H9 (cell line): ENCODE measurements at regions not wholly inside any gene's neighbourhood (a gene's known extent, or its start where the extent isn't known, plus 50 kb on each side); places are given as distances from the start of the nearest gene placed in this dataset.

Experiments
- DNase-seq: peaks from one replicate; pipeline ENCODE4 v3.0.0-alpha.2; 2017
- H2AFZ ChIP-seq: one replicate; pipeline ENCODE4 v1.6.1; 2013; ENCODE audit warnings: mild to moderate bottlenecking, low read length, control low read depth, moderate library complexity
- H2AK5ac ChIP-seq: 2 replicates; pipeline ENCODE4 v1.6.1; 2013; ENCODE audit warnings: low read length, control low read depth, mixed read lengths; ENCODE audit not compliant: insufficient read length
- H2BK120ac ChIP-seq: one replicate; pipeline ENCODE4 v1.6.1; 2013; ENCODE audit warnings: low read depth, mild to moderate bottlenecking, low read length, control low read depth, inconsistent platforms; ENCODE audit not compliant: poor library complexity, severe bottlenecking
- H2BK12ac ChIP-seq: 2 replicates; pipeline ENCODE4 v1.6.1; 2013; ENCODE audit warnings: low read length, control low read depth, mixed read lengths, low read depth; ENCODE audit not compliant: insufficient read length
- H2BK15ac ChIP-seq: 2 replicates; pipeline ENCODE4 v1.6.1; 2013; ENCODE audit warnings: low read depth, low read length, control low read depth
- H2BK20ac ChIP-seq: one replicate; pipeline ENCODE4 v1.6.1; 2013; ENCODE audit warnings: low read depth, mild to moderate bottlenecking, low read length, control low read depth, inconsistent platforms; ENCODE audit not compliant: poor library complexity, severe bottlenecking
- H2BK5ac ChIP-seq: 2 replicates; pipeline ENCODE4 v1.6.1; 2013; ENCODE audit warnings: low read length, control low read depth, mixed read lengths; ENCODE audit not compliant: insufficient read length
- H3K14ac ChIP-seq: 2 replicates; pipeline ENCODE4 v1.6.1; 2013; ENCODE audit warnings: low read length, control low read depth; ENCODE audit not compliant: insufficient read depth
- H3K18ac ChIP-seq: 2 replicates; pipeline ENCODE4 v1.6.1; 2013; ENCODE audit warnings: low read depth, mild to moderate bottlenecking, mixed read lengths, low read length, control low read depth; ENCODE audit not compliant: insufficient read length
- H3K23ac ChIP-seq: 2 replicates; pipeline ENCODE4 v1.6.1; 2013; ENCODE audit warnings: low read length, control low read depth, mixed read lengths, low read depth; ENCODE audit not compliant: insufficient read length
- H3K23me2 ChIP-seq: 2 replicates; pipeline ENCODE4 v1.6.1; 2013; ENCODE audit warnings: low read depth, mild to moderate bottlenecking, mixed read lengths, low read length, control low read depth; ENCODE audit not compliant: insufficient read length, poor library complexity, severe bottlenecking
- H3K27ac ChIP-seq: 2 replicates; pipeline ENCODE4 v1.5.1; 2013; ENCODE audit warnings: low read length, control low read depth, mixed read lengths, low read depth; ENCODE audit not compliant: insufficient read length
- H3K27me3 ChIP-seq: 2 replicates; pipeline ENCODE4 v1.6.1; 2013; ENCODE audit warnings: low read length, control low read depth, inconsistent platforms; ENCODE audit not compliant: insufficient read depth
- H3K4ac ChIP-seq: 2 replicates; pipeline ENCODE4 v1.6.1; 2013; ENCODE audit warnings: low read depth, mild to moderate bottlenecking, control low read depth, inconsistent platforms, low read length, moderate library complexity
- H3K4me1 ChIP-seq: 2 replicates; pipeline ENCODE4 v1.6.1; 2013; ENCODE audit warnings: low read length, control low read depth, inconsistent platforms; ENCODE audit not compliant: insufficient read depth
- H3K4me2 ChIP-seq: 2 replicates; pipeline ENCODE4 v1.6.1; 2013; ENCODE audit warnings: low read length, control low read depth, mixed read lengths; ENCODE audit not compliant: insufficient read length, insufficient read depth
- H3K56ac ChIP-seq: 2 replicates; pipeline ENCODE4 v1.6.1; 2013; ENCODE audit warnings: low read depth, mild to moderate bottlenecking, mixed read lengths, low read length, control low read depth; ENCODE audit not compliant: insufficient read length
- H3K79me1 ChIP-seq: 2 replicates; pipeline ENCODE4 v1.6.1; 2013; ENCODE audit warnings: low read depth, mild to moderate bottlenecking, moderate library complexity, low read length, control low read depth, inconsistent platforms; ENCODE audit not compliant: insufficient read depth, poor library complexity, severe bottlenecking
- H3K79me2 ChIP-seq: 2 replicates; pipeline ENCODE4 v1.6.1; 2013; ENCODE audit warnings: low read length, control low read depth, inconsistent platforms; ENCODE audit not compliant: insufficient read depth
- H3K9ac ChIP-seq: 2 replicates; pipeline ENCODE4 v1.6.1; 2013; ENCODE audit warnings: low read length, control low read depth, mixed read lengths; ENCODE audit not compliant: insufficient read length; ENCODE audit errors: extremely low read depth
- H3K9me3 ChIP-seq: one replicate; pipeline ENCODE4 v1.6.1; 2013; ENCODE audit warnings: low read depth, low read length, inconsistent platforms; ENCODE audit not compliant: control insufficient read depth
- H3T11ph ChIP-seq: one replicate; pipeline ENCODE4 v1.6.1; 2013; ENCODE audit warnings: mild to moderate bottlenecking, low read length, control low read depth, inconsistent platforms
- H4K20me1 ChIP-seq: one replicate; pipeline ENCODE4 v1.6.1; 2013; ENCODE audit not compliant: control insufficient read depth, insufficient read length, insufficient read depth
- H4K5ac ChIP-seq: 2 replicates; pipeline ENCODE4 v1.6.1; 2013; ENCODE audit warnings: low read depth, mild to moderate bottlenecking, mixed read lengths, low read length, control low read depth; ENCODE audit not compliant: insufficient read length
- H4K8ac ChIP-seq: replicated peaks from 2 replicates; pipeline ENCODE4 v1.6.1; 2013; ENCODE audit warnings: low read length, control low read depth, mixed read lengths, low read depth; ENCODE audit not compliant: insufficient read length
- H4K91ac ChIP-seq: 2 replicates; pipeline ENCODE4 v1.6.1; 2013; ENCODE audit warnings: low read depth, mild to moderate bottlenecking, moderate library complexity, mixed read lengths, low read length, control low read depth; ENCODE audit not compliant: insufficient read length
- H3K27ac Mint-ChIP-seq, 3 experiments: 2 replicates in 2 of 3; 3 replicates in 1 of 3; pipeline ENCODE4 v1.8.0; 2020 to 2021; ENCODE audit warnings: mixed read lengths in 3 of 3, mild to moderate bottlenecking in 1 of 3, moderate library complexity in 1 of 3
- H3K27me3 Mint-ChIP-seq: 2 replicates; pipeline ENCODE4 v1.8.0; 2021; ENCODE audit warnings: low read depth, mild to moderate bottlenecking, moderate library complexity, mixed read lengths
- H3K36me3 Mint-ChIP-seq, 3 experiments: 2 replicates in 2 of 3; 3 replicates in 1 of 3; pipeline ENCODE4 v1.8.0; 2020 to 2021; ENCODE audit warnings: low read depth in 3 of 3, mixed read lengths in 3 of 3; ENCODE audit not compliant: insufficient read depth in 1 of 3
- H3K4me1 Mint-ChIP-seq, 2 experiments: 2 replicates each; pipeline ENCODE4 v1.8.0; 2020; ENCODE audit warnings: mixed read lengths in 2 of 2
- H3K4me3 Mint-ChIP-seq, 2 experiments: 2 replicates in 1 of 2; 3 replicates in 1 of 2; pipeline ENCODE4 v1.8.0; 2020 to 2021; ENCODE audit warnings: mild to moderate bottlenecking in 2 of 2, mixed read lengths in 2 of 2, moderate library complexity in 1 of 2
- H3K9me3 Mint-ChIP-seq, 2 experiments: 2 replicates in 1 of 2; 3 replicates in 1 of 2; pipeline ENCODE4 v1.8.0; 2020; ENCODE audit warnings: mild to moderate bottlenecking in 2 of 2, mixed read lengths in 2 of 2, moderate library complexity in 1 of 2
- CTCF ChIP-seq: fragments of 200-600 bp; sonication (generic); conservative IDR thresholded peaks from 3 replicates; pipeline ENCODE4 v1.8.0; 2021; ENCODE audit warnings: antibody characterized with exemption, mild to moderate bottlenecking
- whole genome bisulfite sequencing: extraction: QIAGEN DNeasy Blood & Tissue Kit; methylation state at CpG from one replicate; pipeline ENCODE4 v1.1.7; 2013; ENCODE audit warnings: missing lambda C conversion rate, low lambda C conversion rate, mixed read lengths; ENCODE audit not compliant: insufficient read length; ENCODE audit errors: extremely low coverage; 5-methylcytosine and 5-hydroxymethylcytosine counted together

- peaks cover 0 to 3% of the 10 kb centered on the region in 2 experiments; a peak in 1 of 5 replicates for H3K9me3 Mint-ChIP-seq
- Histone ChIP-seq H3K18ac (no peak overlapping the region), H3K4me2 (no peak overlapping the region), H4K91ac (no peak overlapping the region), H3K27ac (no peak overlapping the region), H2BK12ac (no peak overlapping the region), H2BK15ac (no peak overlapping the region), H3K56ac (no peak overlapping the region), H4K20me1 (no peaks in the 10 kb centered on the region), H2BK120ac (no peak overlapping the region), H3K79me1 (no peaks in the 10 kb centered on the region), H3K9me3 (no peaks in the 10 kb centered on the region), H3K23ac (no peak overlapping the region), H2BK5ac (no peak overlapping the region), H3K14ac (no peak overlapping the region), H3K23me2 (no peaks in the 10 kb centered on the region), H3K9ac (no peak overlapping the region), H4K5ac (no peak overlapping the region), H2AFZ (no peak overlapping the region), H3T11ph (no peak overlapping the region), H4K8ac (no peak overlapping the region), H2AK5ac (no peak overlapping the region), H3K4me1 (no peaks in the 10 kb centered on the region), H3K27me3 (no peaks in the 10 kb centered on the region), H3K4ac (no peak overlapping the region), H2BK20ac (no peak overlapping the region), H3K79me2 (no peaks in the 10 kb centered on the region)
- no peak for DNase-seq
- no peaks in the 10 kb centered on the region for H3K27me3 Mint-ChIP-seq
- TF ChIP-seq CTCF, result no peak
- no peaks in the 10 kb centered on the region for H3K4me1 Mint-ChIP-seq
- WGBS, result no CpG with 5 or more reads among the region's 4 CpGs
- no peak overlapping the region for H3K27ac Mint-ChIP-seq
- peaks cover 0 to 2% (median 0%) of the 10 kb centered on the region in 3 experiments; a peak in 1 of 7 replicates for H3K36me3 Mint-ChIP-seq
- H3K4me3 Mint-ChIP-seq, result no peak overlapping the region
Observed at GRCh38 chr1:218846181-218846580, 327.5 kb upstream of the LYPLAL1 start.
